DND-41 (cell line): ENCODE measurements at regions not wholly inside any gene's neighbourhood (a gene's known extent, or its start where the extent isn't known, plus 50 kb on each side); places are given as distances from the start of the nearest gene placed in this dataset.

ENCODE experiments used
- EZH2 ChIP-seq: IDR thresholded peaks from 3 replicates; pipeline ENCODE4 v1.6.1; 2012; ENCODE audit warnings: borderline replicate concordance, low read depth, mild to moderate bottlenecking, moderate library complexity, low read length, inconsistent platforms; ENCODE audit not compliant: severe bottlenecking
- TF ChIP-seq, protein P1 (sequence below): IDR thresholded peaks from 2 replicates; pipeline ENCODE4 v1.5.1; 2012; ENCODE audit warnings: borderline replicate concordance, low read length, moderate library complexity, mild to moderate bottlenecking; ENCODE audit not compliant: poor library complexity, severe bottlenecking; ENCODE audit errors: extremely low read depth

GRCh38 chr1:228861832-228862180, 126.5 kb downstream of the RHOU start:
- TF ChIP-seq EZH2 = no peak
- TF ChIP-seq, protein P1, sequence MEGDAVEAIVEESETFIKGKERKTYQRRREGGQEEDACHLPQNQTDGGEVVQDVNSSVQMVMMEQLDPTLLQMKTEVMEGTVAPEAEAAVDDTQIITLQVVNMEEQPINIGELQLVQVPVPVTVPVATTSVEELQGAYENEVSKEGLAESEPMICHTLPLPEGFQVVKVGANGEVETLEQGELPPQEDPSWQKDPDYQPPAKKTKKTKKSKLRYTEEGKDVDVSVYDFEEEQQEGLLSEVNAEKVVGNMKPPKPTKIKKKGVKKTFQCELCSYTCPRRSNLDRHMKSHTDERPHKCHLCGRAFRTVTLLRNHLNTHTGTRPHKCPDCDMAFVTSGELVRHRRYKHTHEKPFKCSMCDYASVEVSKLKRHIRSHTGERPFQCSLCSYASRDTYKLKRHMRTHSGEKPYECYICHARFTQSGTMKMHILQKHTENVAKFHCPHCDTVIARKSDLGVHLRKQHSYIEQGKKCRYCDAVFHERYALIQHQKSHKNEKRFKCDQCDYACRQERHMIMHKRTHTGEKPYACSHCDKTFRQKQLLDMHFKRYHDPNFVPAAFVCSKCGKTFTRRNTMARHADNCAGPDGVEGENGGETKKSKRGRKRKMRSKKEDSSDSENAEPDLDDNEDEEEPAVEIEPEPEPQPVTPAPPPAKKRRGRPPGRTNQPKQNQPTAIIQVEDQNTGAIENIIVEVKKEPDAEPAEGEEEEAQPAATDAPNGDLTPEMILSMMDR = no peak
